ENCODE measurements at regions not wholly inside any gene's neighbourhood (a gene's known extent, or its start where the extent isn't known, plus 50 kb on each side); places are given as distances from the start of the nearest gene placed in this dataset.

DNA sequence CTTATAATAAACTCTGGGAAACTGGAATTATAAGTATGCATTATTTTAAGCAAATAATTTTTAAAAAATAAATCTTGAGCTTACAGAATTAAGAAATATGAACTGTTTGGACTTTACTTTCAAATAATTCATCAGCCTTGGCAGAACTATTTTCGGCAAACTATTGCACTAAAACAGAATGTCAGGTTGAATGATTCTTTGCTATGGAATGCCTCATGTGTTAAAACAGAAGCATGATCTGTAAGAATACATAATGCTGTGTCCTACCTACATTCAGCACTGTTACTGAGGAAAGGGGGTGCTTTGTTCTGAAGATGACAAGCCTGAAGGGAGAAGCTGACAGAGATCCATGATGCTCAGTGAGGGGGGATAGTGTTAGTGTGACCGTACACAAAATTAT is 55.6 kb upstream of the EXOC1L start:
- TF ChIP-seq, protein P1, sequence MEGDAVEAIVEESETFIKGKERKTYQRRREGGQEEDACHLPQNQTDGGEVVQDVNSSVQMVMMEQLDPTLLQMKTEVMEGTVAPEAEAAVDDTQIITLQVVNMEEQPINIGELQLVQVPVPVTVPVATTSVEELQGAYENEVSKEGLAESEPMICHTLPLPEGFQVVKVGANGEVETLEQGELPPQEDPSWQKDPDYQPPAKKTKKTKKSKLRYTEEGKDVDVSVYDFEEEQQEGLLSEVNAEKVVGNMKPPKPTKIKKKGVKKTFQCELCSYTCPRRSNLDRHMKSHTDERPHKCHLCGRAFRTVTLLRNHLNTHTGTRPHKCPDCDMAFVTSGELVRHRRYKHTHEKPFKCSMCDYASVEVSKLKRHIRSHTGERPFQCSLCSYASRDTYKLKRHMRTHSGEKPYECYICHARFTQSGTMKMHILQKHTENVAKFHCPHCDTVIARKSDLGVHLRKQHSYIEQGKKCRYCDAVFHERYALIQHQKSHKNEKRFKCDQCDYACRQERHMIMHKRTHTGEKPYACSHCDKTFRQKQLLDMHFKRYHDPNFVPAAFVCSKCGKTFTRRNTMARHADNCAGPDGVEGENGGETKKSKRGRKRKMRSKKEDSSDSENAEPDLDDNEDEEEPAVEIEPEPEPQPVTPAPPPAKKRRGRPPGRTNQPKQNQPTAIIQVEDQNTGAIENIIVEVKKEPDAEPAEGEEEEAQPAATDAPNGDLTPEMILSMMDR (IDR thresholded peaks at IDR 0.05; ENCODE audit: insufficient read depth, missing control alignments): no peak
- DNase-seq (ENCODE audit: insufficient read length, low spot score): no peak
- FAIRE-seq: no peak

DNA sequence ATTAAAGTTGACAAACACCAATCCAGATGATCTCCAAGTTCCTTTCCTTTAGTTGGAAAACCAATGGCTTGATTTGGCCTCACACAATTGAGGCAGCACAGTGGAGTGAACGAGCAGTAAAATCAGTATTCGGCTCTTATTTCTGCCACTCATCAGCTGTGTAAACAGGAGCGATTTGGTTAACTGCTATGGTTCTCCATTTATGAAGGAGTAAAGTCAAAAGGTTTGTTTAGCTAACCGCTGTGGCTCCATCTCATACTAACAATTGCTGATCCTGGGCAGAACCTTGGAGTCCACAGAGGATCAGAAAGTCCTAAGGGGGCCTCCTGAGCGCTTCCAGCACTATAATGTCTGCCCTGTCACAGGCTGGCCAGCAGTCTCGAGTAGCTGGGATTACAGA is 54.5 kb upstream of the EXOC1L start:
- TF ChIP-seq, protein P1 (IDR thresholded peaks at IDR 0.05; ENCODE audit: insufficient read depth, missing control alignments): no peak
- FAIRE-seq (no peak), DNase-seq (ENCODE audit: insufficient read length, low spot score) (no peak)

DNA sequence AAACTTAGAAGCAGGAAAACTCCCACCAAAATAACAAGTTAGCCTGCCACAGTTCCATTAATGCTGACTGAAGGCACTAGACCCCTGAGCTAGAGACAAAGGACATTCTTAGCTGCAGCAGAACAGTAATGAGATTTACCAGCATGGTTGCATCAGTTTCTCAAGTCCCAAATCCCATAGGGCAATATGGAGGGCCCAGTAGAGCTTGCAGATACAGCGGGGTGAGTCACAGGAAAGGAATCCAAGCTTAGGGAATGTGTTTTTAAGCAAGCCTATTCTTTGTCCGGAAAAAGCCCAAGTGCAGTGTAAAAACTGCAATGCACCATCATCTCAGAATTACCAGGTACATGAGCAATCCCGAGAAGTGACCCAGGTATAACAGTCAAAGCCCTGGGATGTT is 51.3 kb upstream of the EXOC1L start:
- TF ChIP-seq, protein P1 (IDR thresholded peaks at IDR 0.05; ENCODE audit: insufficient read depth, missing control alignments): no peak
- FAIRE-seq (no peak), DNase-seq (ENCODE audit: insufficient read length, low spot score) (no peak)

Data from D721Med (cell line).